RWPE2 (cell line): ENCODE measurements at regions not wholly inside any gene's neighbourhood (a gene's known extent, or its start where the extent isn't known, plus 50 kb on each side); places are given as distances from the start of the nearest gene placed in this dataset.

Source experiments
- ATAC-seq: fragments of 200-7000 bp; cut with Tn5 transposase; 3 replicates; pipeline ENCODE4 v1.9.1; 2021; ENCODE audit warnings: low read depth
- DNase-seq: peaks from one replicate; pipeline ENCODE4 v3.0.0-alpha.2; 2020; ENCODE audit warnings: low spot score
- H3K27ac ChIP-seq: fragments of 450-650 bp; 2 replicates; pipeline ENCODE4 v1.5.1; 2017; ENCODE audit warnings: mild to moderate bottlenecking; ENCODE audit not compliant: poor library complexity, severe bottlenecking
- H3K27me3 ChIP-seq: fragments of 250-450 bp; sonication (Bioruptor Pico); 2 replicates; pipeline ENCODE4 v1.5.1; 2021; ENCODE audit warnings: mild to moderate bottlenecking, moderate library complexity; ENCODE audit not compliant: insufficient read depth, poor library complexity, severe bottlenecking
- H3K36me3 ChIP-seq: fragments of 250-450 bp; sonication (Bioruptor Pico); 2 replicates; pipeline ENCODE4 v1.5.1; 2020; ENCODE audit warnings: low read depth, mild to moderate bottlenecking, moderate library complexity
- H3K4me1 ChIP-seq: fragments of 250-450 bp; sonication (Bioruptor Pico); 2 replicates; pipeline ENCODE4 v1.5.1; 2021; ENCODE audit warnings: mild to moderate bottlenecking, moderate library complexity; ENCODE audit not compliant: insufficient read depth, poor library complexity, severe bottlenecking
- H3K4me3 ChIP-seq: fragments of 250-450 bp; sonication (Bioruptor Pico); 2 replicates; pipeline ENCODE4 v1.5.1; 2021; ENCODE audit warnings: mild to moderate bottlenecking, moderate library complexity; ENCODE audit not compliant: severe bottlenecking
- H3K9me3 ChIP-seq: fragments of 250-450 bp; sonication (Bioruptor Pico); 2 replicates; pipeline ENCODE4 v1.5.1; 2021; ENCODE audit warnings: mild to moderate bottlenecking, moderate library complexity; ENCODE audit not compliant: severe bottlenecking
- CTCF ChIP-seq: fragments of 450-650 bp; IDR thresholded peaks from one replicate; pipeline ENCODE4 v1.5.1; 2017; ENCODE audit warnings: mild to moderate bottlenecking, moderate library complexity; ENCODE audit not compliant: poor library complexity, severe bottlenecking

- no peaks in the 10 kb centered on the region for H3K27me3 ChIP-seq
- H3K4me1 ChIP-seq: no peaks in the 10 kb centered on the region
- no peak for TF ChIP-seq CTCF
- H3K36me3 ChIP-seq: no peaks in the 10 kb centered on the region
- H3K4me3 ChIP-seq: no peak overlapping the region
- ATAC-seq (no peak), DNase-seq (no peak)
- H3K27ac ChIP-seq: no peak overlapping the region
- no peaks in the 10 kb centered on the region for H3K9me3 ChIP-seq
Measured at GRCh38 chr10:105761576-105762260, 1120.6 kb downstream of the SORCS3 start.

GRCh38 chr10:105759669-105760068 lies 1118.6 kb downstream of the SORCS3 start:
- DNase-seq (no peak), ATAC-seq (no peak)
- Histone ChIP-seq H3K27me3 (no peaks in the 10 kb centered on the region), H3K9me3 (no peaks in the 10 kb centered on the region), H3K27ac (no peak overlapping the region), H3K4me3 (no peak overlapping the region), H3K4me1 (no peaks in the 10 kb centered on the region), H3K36me3 (no peaks in the 10 kb centered on the region)
- no peak for TF ChIP-seq CTCF

GRCh38 chr10:105758209-105758998 lies 1117.3 kb downstream of the SORCS3 start:
- no peak overlapping the region for H3K4me3 ChIP-seq
- H3K27ac ChIP-seq: no peak overlapping the region
- ATAC-seq (no peak), DNase-seq (no peak)
- no peak for TF ChIP-seq CTCF
- H3K4me1 ChIP-seq: no peaks in the 10 kb centered on the region
- no peaks in the 10 kb centered on the region for H3K9me3 ChIP-seq
- H3K27me3 ChIP-seq: no peaks in the 10 kb centered on the region
- H3K36me3 ChIP-seq: no peaks in the 10 kb centered on the region

GRCh38 chr10:105757302-105757701 lies 1116.2 kb downstream of the SORCS3 start:
- Histone ChIP-seq H3K27me3 (no peaks in the 10 kb centered on the region), H3K4me3 (no peak overlapping the region), H3K27ac (no peak overlapping the region), H3K4me1 (no peaks in the 10 kb centered on the region), H3K36me3 (no peaks in the 10 kb centered on the region), H3K9me3 (no peaks in the 10 kb centered on the region)
- no peak for TF ChIP-seq CTCF
- ATAC-seq: no peak
- no peak for DNase-seq

GRCh38 chr10:105756386-105756785 lies 1115.3 kb downstream of the SORCS3 start:
- Histone ChIP-seq H3K27me3 (no peaks in the 10 kb centered on the region), H3K36me3 (no peaks in the 10 kb centered on the region), H3K4me3 (no peak overlapping the region), H3K4me1 (no peaks in the 10 kb centered on the region), H3K9me3 (no peaks in the 10 kb centered on the region), H3K27ac (no peak overlapping the region)
- DNase-seq: no peak
- no peak for TF ChIP-seq CTCF
- no peak for ATAC-seq
